ENCODE measurements at regions not wholly inside any gene's neighbourhood (a gene's known extent, or its start where the extent isn't known, plus 50 kb on each side); places are given as distances from the start of the nearest gene placed in this dataset.
"Not testable (repeated sequence)": the region's sequence is repeated elsewhere in the genome, so short reads cannot be mapped to it uniquely, and the experiment has no call there.

GRCh38 chr4:125590158-125590557 is 275.4 kb downstream of the FAT4 start:
- DNase-seq (ENCODE audit: insufficient read length, low spot score) (no peak), FAIRE-seq (no peak)
- TF ChIP-seq POLR2A (IDR thresholded peaks at IDR 0.05; ENCODE audit: low read depth, low read length): no peak
- no peak for TF ChIP-seq TAF1 (IDR thresholded peaks at IDR 0.05; ENCODE audit: low read depth, low read length)
- TF ChIP-seq PAX5 (IDR thresholded peaks at IDR 0.05; ENCODE audit: insufficient read depth, low read length, severe bottlenecking): no peak
- TF ChIP-seq POLR2AphosphoS5 (IDR thresholded peaks at IDR 0.05; ENCODE audit: low read depth, low read length): no peak
- TF ChIP-seq POU2F2 (IDR thresholded peaks at IDR 0.05; ENCODE audit: low read depth, low read length): no peak
- no peak for TF ChIP-seq SPI1 (IDR thresholded peaks at IDR 0.05; ENCODE audit: low read depth, low read length)

GRCh38 chr4:125591290-125591689 is 276.5 kb downstream of the FAT4 start:
- TF ChIP-seq PAX5 (IDR thresholded peaks at IDR 0.05; ENCODE audit: insufficient read depth, low read length, severe bottlenecking) (no peak), SPI1 (IDR thresholded peaks at IDR 0.05; ENCODE audit: low read depth, low read length) (no peak), POLR2AphosphoS5 (IDR thresholded peaks at IDR 0.05; ENCODE audit: low read depth, low read length) (no peak), TAF1 (IDR thresholded peaks at IDR 0.05; ENCODE audit: low read depth, low read length) (no peak), POU2F2 (IDR thresholded peaks at IDR 0.05; ENCODE audit: low read depth, low read length) (no peak), POLR2A (IDR thresholded peaks at IDR 0.05; ENCODE audit: low read depth, low read length) (no peak)
- no peak for FAIRE-seq
- no peak for DNase-seq (ENCODE audit: insufficient read length, low spot score)

GRCh38 chr4:125594056-125594602 is 279.4 kb downstream of the FAT4 start:
- no peak for DNase-seq (ENCODE audit: insufficient read length, low spot score)
- FAIRE-seq: no peak
- TF ChIP-seq POU2F2 (IDR thresholded peaks at IDR 0.05; ENCODE audit: low read depth, low read length) (no peak), POLR2AphosphoS5 (IDR thresholded peaks at IDR 0.05; ENCODE audit: low read depth, low read length) (no peak), POLR2A (IDR thresholded peaks at IDR 0.05; ENCODE audit: low read depth, low read length) (no peak), PAX5 (IDR thresholded peaks at IDR 0.05; ENCODE audit: insufficient read depth, low read length, severe bottlenecking) (no peak), TAF1 (IDR thresholded peaks at IDR 0.05; ENCODE audit: low read depth, low read length) (no peak), SPI1 (IDR thresholded peaks at IDR 0.05; ENCODE audit: low read depth, low read length) (no peak)

- not testable (repeated sequence) for FAIRE-seq; DNase-seq (ENCODE audit: insufficient read length, low spot score)
Observed at GRCh38 chr4:125605926-125606325, 291.2 kb downstream of the FAT4 start.

GRCh38 chr4:125620066-125620860 is 305.5 kb downstream of the FAT4 start:
- TF ChIP-seq POLR2AphosphoS5 (IDR thresholded peaks at IDR 0.05; ENCODE audit: low read depth, low read length) (no peak), SPI1 (IDR thresholded peaks at IDR 0.05; ENCODE audit: low read depth, low read length) (no peak), PAX5 (IDR thresholded peaks at IDR 0.05; ENCODE audit: insufficient read depth, low read length, severe bottlenecking) (no peak), POU2F2 (IDR thresholded peaks at IDR 0.05; ENCODE audit: low read depth, low read length) (no peak), POLR2A (IDR thresholded peaks at IDR 0.05; ENCODE audit: low read depth, low read length) (no peak), TAF1 (IDR thresholded peaks at IDR 0.05; ENCODE audit: low read depth, low read length) (no peak)
- FAIRE-seq (no peak), DNase-seq (ENCODE audit: insufficient read length, low spot score) (no peak)

GRCh38 chr4:125624951-125625350 is 310.2 kb downstream of the FAT4 start:
- DNase-seq (ENCODE audit: insufficient read length, low spot score): no peak
- TF ChIP-seq SPI1 (IDR thresholded peaks at IDR 0.05; ENCODE audit: low read depth, low read length) (no peak), TAF1 (IDR thresholded peaks at IDR 0.05; ENCODE audit: low read depth, low read length) (no peak), POLR2A (IDR thresholded peaks at IDR 0.05; ENCODE audit: low read depth, low read length) (no peak), POU2F2 (IDR thresholded peaks at IDR 0.05; ENCODE audit: low read depth, low read length) (no peak), POLR2AphosphoS5 (IDR thresholded peaks at IDR 0.05; ENCODE audit: low read depth, low read length) (no peak), PAX5 (IDR thresholded peaks at IDR 0.05; ENCODE audit: insufficient read depth, low read length, severe bottlenecking) (no peak)
- FAIRE-seq: no peak

GRCh38 chr4:125626946-125627345 is 312.2 kb downstream of the FAT4 start:
- no peak for DNase-seq (ENCODE audit: insufficient read length, low spot score)
- TF ChIP-seq PAX5 (IDR thresholded peaks at IDR 0.05; ENCODE audit: insufficient read depth, low read length, severe bottlenecking): no peak
- TF ChIP-seq POLR2AphosphoS5 (IDR thresholded peaks at IDR 0.05; ENCODE audit: low read depth, low read length): no peak
- no peak for TF ChIP-seq TAF1 (IDR thresholded peaks at IDR 0.05; ENCODE audit: low read depth, low read length)
- TF ChIP-seq POU2F2 (IDR thresholded peaks at IDR 0.05; ENCODE audit: low read depth, low read length): no peak
- no peak for TF ChIP-seq SPI1 (IDR thresholded peaks at IDR 0.05; ENCODE audit: low read depth, low read length)
- TF ChIP-seq POLR2A (IDR thresholded peaks at IDR 0.05; ENCODE audit: low read depth, low read length): no peak
- no peak for FAIRE-seq

GRCh38 chr4:125639182-125639621 is 324.4 kb downstream of the FAT4 start:
- no peak for DNase-seq (ENCODE audit: insufficient read length, low spot score)
- no peak for FAIRE-seq
- TF ChIP-seq TAF1 (IDR thresholded peaks at IDR 0.05; ENCODE audit: low read depth, low read length): no peak
- no peak for TF ChIP-seq PAX5 (IDR thresholded peaks at IDR 0.05; ENCODE audit: insufficient read depth, low read length, severe bottlenecking)
- TF ChIP-seq SPI1 (IDR thresholded peaks at IDR 0.05; ENCODE audit: low read depth, low read length): no peak
- no peak for TF ChIP-seq POLR2A (IDR thresholded peaks at IDR 0.05; ENCODE audit: low read depth, low read length)
- TF ChIP-seq POU2F2 (IDR thresholded peaks at IDR 0.05; ENCODE audit: low read depth, low read length): no peak
- no peak for TF ChIP-seq POLR2AphosphoS5 (IDR thresholded peaks at IDR 0.05; ENCODE audit: low read depth, low read length)

- no peak for TF ChIP-seq PAX5 (IDR thresholded peaks at IDR 0.05; ENCODE audit: insufficient read depth, low read length, severe bottlenecking)
- TF ChIP-seq POLR2AphosphoS5 (IDR thresholded peaks at IDR 0.05; ENCODE audit: low read depth, low read length): no peak
- TF ChIP-seq TAF1 (IDR thresholded peaks at IDR 0.05; ENCODE audit: low read depth, low read length): no peak
- TF ChIP-seq SPI1 (IDR thresholded peaks at IDR 0.05; ENCODE audit: low read depth, low read length): no peak
- no peak for TF ChIP-seq POLR2A (IDR thresholded peaks at IDR 0.05; ENCODE audit: low read depth, low read length)
- TF ChIP-seq POU2F2 (IDR thresholded peaks at IDR 0.05; ENCODE audit: low read depth, low read length): no peak
- FAIRE-seq (no peak), DNase-seq (ENCODE audit: insufficient read length, low spot score) (no peak)
Observed at GRCh38 chr4:125641611-125642010, 326.9 kb downstream of the FAT4 start.
